MCF 10A (cell line): ENCODE measurements at regions not wholly inside any gene's neighbourhood (a gene's known extent, or its start where the extent isn't known, plus 50 kb on each side); places are given as distances from the start of the nearest gene placed in this dataset.
A peak's percentile ranks its signal among the peaks of the same experiment; 100 is the strongest.

Experiments
- BruUV-seq: library from RNA; stranded (reverse); fragments of 400-500 nt; replicated peaks from 2 replicates; lab custom pipeline; 2021; lab: Mats Ljungman, UMichigan
- CTCF ChIA-PET: fragments of 300-600 bp; sonication (Branson Sonifier 250); formaldehyde crosslinking; extraction: SDS; loops from one replicate; lab custom pipeline; 2021; ENCODE audit warnings: antibody characterized with exemption, inconsistent platforms; lab: Yijun Ruan, JAX
- POLR2A ChIA-PET: fragments of 300-600, 350-650 bp; sonication (Branson Sonifier 250); formaldehyde crosslinking; extraction: SDS; loops from one replicate; lab custom pipeline; 2020; ENCODE audit warnings: antibody characterized with exemption, inconsistent platforms; lab: Yijun Ruan, JAX
- DNase-seq: peaks from one replicate; pipeline ENCODE4 v3.0.0-alpha.2; 2018; ENCODE audit not compliant: unreplicated experiment
- H3K27ac Mint-ChIP-seq: one replicate; pipeline ENCODE4 v1.8.0; 2022; ENCODE audit warnings: mild to moderate bottlenecking, low read depth, mixed read lengths; ENCODE audit not compliant: unreplicated experiment
- H3K27me3 Mint-ChIP-seq: one replicate; pipeline ENCODE4 v1.8.0; 2022; ENCODE audit warnings: mixed read lengths; ENCODE audit not compliant: insufficient read depth, unreplicated experiment
- H3K36me3 Mint-ChIP-seq: one replicate; pipeline ENCODE4 v1.8.0; 2022; ENCODE audit warnings: mild to moderate bottlenecking, moderate library complexity, mixed read lengths; ENCODE audit not compliant: insufficient read depth, unreplicated experiment
- H3K4me1 Mint-ChIP-seq: one replicate; pipeline ENCODE4 v1.8.0; 2022; ENCODE audit warnings: mixed read lengths; ENCODE audit not compliant: insufficient read depth, unreplicated experiment
- H3K4me3 Mint-ChIP-seq: one replicate; pipeline ENCODE4 v1.8.0; 2022; ENCODE audit warnings: mild to moderate bottlenecking, moderate library complexity, mixed read lengths; ENCODE audit not compliant: unreplicated experiment
- H3K9me3 Mint-ChIP-seq: one replicate; pipeline ENCODE4 v1.8.0; 2022; ENCODE audit warnings: mixed read lengths; ENCODE audit not compliant: unreplicated experiment
- CTCF ChIP-seq: fragments of 200-600 bp; IDR thresholded peaks from one replicate; pipeline ENCODE4 v1.8.0; 2022; ENCODE audit warnings: antibody characterized with exemption, mild to moderate bottlenecking; ENCODE audit not compliant: unreplicated experiment
- intact Hi-C: fragments of 100-400 bp; cut with micrococcal nuclease; formaldehyde crosslinking; loops from 2 replicates; pipeline ENCODE4 v1.14.1; 2022

- intact Hi-C loops: loop anchor here (5.0 kb wide), 3 partner anchors 42 to 308 kb away; partner anchors contain the start of gene GPR157
- peaks cover 7% of the 10 kb centered on the region for H3K4me1 Mint-ChIP-seq
- ChIA-PET CTCF (interaction anchor here (0.7 kb wide), 1 partner anchor 12 kb away, joined by 3 read pairs; no protein-coding TSS in a partner anchor), POLR2A (no interaction called here)
- H3K9me3 Mint-ChIP-seq: no peaks in the 10 kb centered on the region
- H3K36me3 Mint-ChIP-seq: peaks cover 12% of the 10 kb centered on the region
- BruUV-seq: no TSS peak
- H3K27me3 Mint-ChIP-seq: no peaks in the 10 kb centered on the region
- DNase-seq: no peak
- H3K27ac Mint-ChIP-seq: no peak overlapping the region
- no peak for TF ChIP-seq CTCF
- peak overlapping the region; percentile 16 for H3K4me3 Mint-ChIP-seq
Observed at GRCh38 chr1:9184749-9185148, 49.8 kb upstream of the H6PD start.
